A673 (cell line): ENCODE measurements at regions not wholly inside any gene's neighbourhood (a gene's known extent, or its start where the extent isn't known, plus 50 kb on each side); places are given as distances from the start of the nearest gene placed in this dataset.

Source experiments
- EZH2 ChIP-seq: fragments of 200-600 bp; sonication (generic); IDR thresholded peaks from 2 replicates; pipeline ENCODE4 v1.6.1; 2017; ENCODE audit warnings: borderline replicate concordance, low read depth, mild to moderate bottlenecking, mixed read lengths, antibody characterized with exemption, low read length; ENCODE audit not compliant: poor library complexity, severe bottlenecking
- TF ChIP-seq, protein P1 (sequence below): fragments of 300-800, 200-600 bp; sonication (generic); conservative IDR thresholded peaks from 2 replicates; pipeline ENCODE4 v1.5.1; 2017; ENCODE audit warnings: low read depth, mild to moderate bottlenecking, antibody characterized with exemption, low read length, moderate library complexity, mixed read lengths

DNA sequence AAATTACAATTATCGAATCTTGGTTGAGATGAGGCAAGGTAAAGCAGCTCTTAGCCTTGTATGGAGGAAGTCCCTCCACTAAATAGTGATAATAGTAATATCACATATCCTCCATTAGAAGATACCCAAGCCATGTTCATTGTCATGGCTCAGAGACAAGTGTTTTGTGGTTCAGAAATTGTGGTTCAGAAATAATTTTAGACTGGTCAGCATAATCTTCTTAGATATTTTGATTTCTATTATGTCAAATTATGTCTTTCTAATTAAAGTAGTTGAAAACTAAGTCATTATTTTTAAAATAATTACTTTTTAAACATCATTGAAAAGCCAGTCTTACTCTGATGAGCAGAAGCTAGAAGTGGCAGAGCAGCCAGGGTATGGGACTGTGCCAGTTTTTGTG is 507.7 kb downstream of the HTR7 start:
- TF ChIP-seq, protein P1, sequence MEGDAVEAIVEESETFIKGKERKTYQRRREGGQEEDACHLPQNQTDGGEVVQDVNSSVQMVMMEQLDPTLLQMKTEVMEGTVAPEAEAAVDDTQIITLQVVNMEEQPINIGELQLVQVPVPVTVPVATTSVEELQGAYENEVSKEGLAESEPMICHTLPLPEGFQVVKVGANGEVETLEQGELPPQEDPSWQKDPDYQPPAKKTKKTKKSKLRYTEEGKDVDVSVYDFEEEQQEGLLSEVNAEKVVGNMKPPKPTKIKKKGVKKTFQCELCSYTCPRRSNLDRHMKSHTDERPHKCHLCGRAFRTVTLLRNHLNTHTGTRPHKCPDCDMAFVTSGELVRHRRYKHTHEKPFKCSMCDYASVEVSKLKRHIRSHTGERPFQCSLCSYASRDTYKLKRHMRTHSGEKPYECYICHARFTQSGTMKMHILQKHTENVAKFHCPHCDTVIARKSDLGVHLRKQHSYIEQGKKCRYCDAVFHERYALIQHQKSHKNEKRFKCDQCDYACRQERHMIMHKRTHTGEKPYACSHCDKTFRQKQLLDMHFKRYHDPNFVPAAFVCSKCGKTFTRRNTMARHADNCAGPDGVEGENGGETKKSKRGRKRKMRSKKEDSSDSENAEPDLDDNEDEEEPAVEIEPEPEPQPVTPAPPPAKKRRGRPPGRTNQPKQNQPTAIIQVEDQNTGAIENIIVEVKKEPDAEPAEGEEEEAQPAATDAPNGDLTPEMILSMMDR, result no peak
- no peak for TF ChIP-seq EZH2
